ENCODE measurements at regions not wholly inside any gene's neighbourhood (a gene's known extent, or its start where the extent isn't known, plus 50 kb on each side); places are given as distances from the start of the nearest gene placed in this dataset.

GRCh38 chr15:26213427-26213826 lies 350.3 kb upstream of the ATP10A start:
- no peak for DNase-seq

GRCh38 chr15:26212109-26212508 lies 349.0 kb upstream of the ATP10A start:
- no peaks in the 10 kb centered on the region for H3K27me3 ChIP-seq
- no peak for TF ChIP-seq CTCF (IDR thresholded peaks at IDR 0.05)
- no peak for TF ChIP-seq POLR2A (IDR thresholded peaks at IDR 0.05)
- H3K4me1 ChIP-seq, result no peaks in the 10 kb centered on the region
- DNase-seq, result no peak
- H3K36me3 ChIP-seq (replicated peaks in 1 of 2; ENCODE audit: insufficient read depth in 1 of 2, low read depth in 2 of 2), result no peaks in the 10 kb centered on the region
- intact Hi-C loops (cut with DNase I), result no loop called here
- ATAC-seq, result no peak
- 39 to 52% methylated on average over 1 of the region's 1 CpG for WGBS, 2 donors
- no peaks in the 10 kb centered on the region for H3K9me3 ChIP-seq
- H3K27ac ChIP-seq, result no peak overlapping the region
- no peak overlapping the region for H3K4me3 ChIP-seq

More at GRCh38 chr15:26213427-26213826, 350.3 kb upstream of the ATP10A start:
- WGBS, 2 donors, result 80 to 81% methylated on average over 2 of the region's 2 CpGs
- TF ChIP-seq CTCF (IDR thresholded peaks at IDR 0.05) (no peak), POLR2A (IDR thresholded peaks at IDR 0.05) (no peak)
- Histone ChIP-seq H3K36me3 (replicated peaks in 1 of 2; ENCODE audit: insufficient read depth in 1 of 2, low read depth in 2 of 2) (no peaks in the 10 kb centered on the region), H3K4me3 (no peak overlapping the region), H3K27me3 (no peaks in the 10 kb centered on the region), H3K4me1 (no peaks in the 10 kb centered on the region), H3K27ac (no peak overlapping the region), H3K9me3 (no peaks in the 10 kb centered on the region)
- intact Hi-C loops (cut with DNase I), result no loop called here
- no peak for ATAC-seq

- Histone ChIP-seq H3K4me1 (no peaks in the 10 kb centered on the region), H3K9me3 (no peaks in the 10 kb centered on the region), H3K27ac (no peak overlapping the region), H3K36me3 (replicated peaks in 1 of 2; ENCODE audit: insufficient read depth in 1 of 2, low read depth in 2 of 2) (no peaks in the 10 kb centered on the region), H3K4me3 (no peak overlapping the region), H3K27me3 (no peaks in the 10 kb centered on the region)
- intact Hi-C loops (cut with DNase I), result no loop called here
- WGBS, 2 donors, result 26 to 35% methylated on average over 3 of the region's 3 CpGs
- ATAC-seq (no peak), DNase-seq (no peak)
- TF ChIP-seq CTCF (IDR thresholded peaks at IDR 0.05), result no peak
- no peak for TF ChIP-seq POLR2A (IDR thresholded peaks at IDR 0.05)
These were observed 347.9 kb upstream of the ATP10A start for GRCh38 chr15:26210980-26211379.

- H3K27ac ChIP-seq, result no peak overlapping the region
- H3K4me3 ChIP-seq, result no peak overlapping the region
- no peaks in the 10 kb centered on the region for H3K36me3 ChIP-seq (replicated peaks in 1 of 2; ENCODE audit: insufficient read depth in 1 of 2, low read depth in 2 of 2)
- 35 to 38% methylated on average over 9 of the region's 9 CpGs for WGBS, 2 donors
- DNase-seq (no peak), ATAC-seq (no peak)
- H3K27me3 ChIP-seq, result no peaks in the 10 kb centered on the region
- H3K4me1 ChIP-seq, result no peaks in the 10 kb centered on the region
- TF ChIP-seq CTCF (IDR thresholded peaks at IDR 0.05), result no peak
- TF ChIP-seq POLR2A (IDR thresholded peaks at IDR 0.05), result no peak
- intact Hi-C loops (cut with DNase I), result no loop called here
- no peaks in the 10 kb centered on the region for H3K9me3 ChIP-seq
These were observed 338.2 kb upstream of the ATP10A start for GRCh38 chr15:26201177-26201858.

- Histone ChIP-seq H3K4me3 (no peak overlapping the region), H3K36me3 (replicated peaks in 1 of 2; ENCODE audit: insufficient read depth in 1 of 2, low read depth in 2 of 2) (no peaks in the 10 kb centered on the region), H3K27ac (no peak overlapping the region), H3K9me3 (no peaks in the 10 kb centered on the region), H3K4me1 (no peaks in the 10 kb centered on the region), H3K27me3 (no peaks in the 10 kb centered on the region)
- 44 to 56% methylated on average over 8 of the region's 8 CpGs for WGBS, 2 donors
- no peak for TF ChIP-seq CTCF (IDR thresholded peaks at IDR 0.05)
- TF ChIP-seq POLR2A (IDR thresholded peaks at IDR 0.05), result no peak
- ATAC-seq (no peak), DNase-seq (no peak)
- intact Hi-C loops (cut with DNase I), result no loop called here
These were observed 337.3 kb upstream of the ATP10A start for GRCh38 chr15:26200427-26200826.

Measured in body of pancreas (tissue), 4 donors.